ENCODE measurements at regions not wholly inside any gene's neighbourhood (a gene's known extent, or its start where the extent isn't known, plus 50 kb on each side); places are given as distances from the start of the nearest gene placed in this dataset.

GRCh38 chr6:71419217-71420094 is 130.8 kb downstream of the OGFRL1 start:
- TF ChIP-seq CTCF (IDR thresholded peaks at IDR 0.05; ENCODE audit: low read depth, low read length) = no peak
- no peak for TF ChIP-seq EZH2phosphoT487 (IDR thresholded peaks at IDR 0.05; ENCODE audit: low read depth)
